LNCAP (cell line): ENCODE measurements at regions not wholly inside any gene's neighbourhood (a gene's known extent, or its start where the extent isn't known, plus 50 kb on each side); places are given as distances from the start of the nearest gene placed in this dataset.

Experiments
- CTCF ChIP-seq: fragments of 450-650 bp; IDR thresholded peaks from 2 replicates; pipeline ENCODE4 v1.5.1; 2017; ENCODE audit warnings: mild to moderate bottlenecking

- TF ChIP-seq CTCF, result no peak
Measured at GRCh38 chr14:35174342-35174741, 52.0 kb downstream of the PRORP start.

- no peak for TF ChIP-seq CTCF
Measured at GRCh38 chr14:35180179-35180578, 57.8 kb downstream of the PRORP start.

- TF ChIP-seq CTCF, result no peak
Measured at GRCh38 chr14:35189422-35189821, 67.1 kb downstream of the PRORP start.

GRCh38 chr14:35193161-35193560 is 70.8 kb downstream of the PRORP start:
- no peak for TF ChIP-seq CTCF

GRCh38 chr14:35196571-35196970 is 74.2 kb downstream of the PRORP start:
- TF ChIP-seq CTCF, result no peak

- no peak for TF ChIP-seq CTCF
Measured at GRCh38 chr14:35197015-35197414, 74.7 kb downstream of the PRORP start.

- TF ChIP-seq CTCF, result no peak
Measured at GRCh38 chr14:35201066-35201465, 78.7 kb downstream of the PRORP start.

- TF ChIP-seq CTCF, result no peak
Measured at GRCh38 chr14:35202195-35202594, 79.8 kb downstream of the PRORP start.
